GM19395 (cell line): ENCODE measurements at regions not wholly inside any gene's neighbourhood (a gene's known extent, or its start where the extent isn't known, plus 50 kb on each side); places are given as distances from the start of the nearest gene placed in this dataset.

Experiments used
- ATAC-seq: cut with Tn5 transposase; IDR thresholded peaks from one replicate; pipeline ENCODE4 v1.9.1; 2021; ENCODE audit warnings: mild to moderate bottlenecking, moderate library complexity; ENCODE audit not compliant: unreplicated experiment

GRCh38 chr5:13480834-13481233 is 463.7 kb downstream of the DNAH5 start:
- no peak for ATAC-seq

GRCh38 chr5:13478831-13479465 is 465.5 kb downstream of the DNAH5 start:
- peak; percentile 74 for ATAC-seq

- no peak for ATAC-seq
Measured at GRCh38 chr5:13477118-13477737, 467.3 kb downstream of the DNAH5 start.

GRCh38 chr5:13472842-13473241 is 471.6 kb downstream of the DNAH5 start:
- no peak for ATAC-seq

- no peak for ATAC-seq
Measured at GRCh38 chr5:13470975-13471374, 473.5 kb downstream of the DNAH5 start.

GRCh38 chr5:13470263-13470662 is 474.2 kb downstream of the DNAH5 start:
- ATAC-seq = no peak

- ATAC-seq = no peak
Measured at GRCh38 chr5:13464532-13465193, 479.8 kb downstream of the DNAH5 start.

GRCh38 chr5:13460587-13460986 is 483.9 kb downstream of the DNAH5 start:
- ATAC-seq = no peak

GRCh38 chr5:13454050-13454449 is 490.4 kb downstream of the DNAH5 start:
- ATAC-seq = no peak

- no peak for ATAC-seq
Measured at GRCh38 chr5:13448843-13449242, 495.6 kb downstream of the DNAH5 start.

- no peak for ATAC-seq
Measured at GRCh38 chr5:13439430-13439829, 505.1 kb downstream of the DNAH5 start.

- no peak for ATAC-seq
Measured at GRCh38 chr5:13427827-13428557, 516.5 kb downstream of the DNAH5 start.

GRCh38 chr5:13412040-13412595 is 532.4 kb downstream of the DNAH5 start:
- no peak for ATAC-seq

GRCh38 chr5:13408616-13409015 is 535.9 kb downstream of the DNAH5 start:
- no peak for ATAC-seq

- ATAC-seq = no peak
Measured at GRCh38 chr5:13403351-13403750, 541.1 kb downstream of the DNAH5 start.

GRCh38 chr5:13385066-13385465 is 559.4 kb downstream of the DNAH5 start:
- ATAC-seq = no peak

GRCh38 chr5:13382232-13382631 is 562.3 kb downstream of the DNAH5 start:
- no peak for ATAC-seq

- ATAC-seq = no peak
Measured at GRCh38 chr5:13378091-13378490, 566.4 kb downstream of the DNAH5 start.

GRCh38 chr5:13359344-13359743 is 585.1 kb downstream of the DNAH5 start:
- ATAC-seq = no peak

- ATAC-seq = no peak
Measured at GRCh38 chr5:13358342-13358741, 586.1 kb downstream of the DNAH5 start.

- no peak for ATAC-seq
Measured at GRCh38 chr5:13357929-13358328, 586.6 kb downstream of the DNAH5 start.
